GM18868 (cell line): ENCODE measurements at regions not wholly inside any gene's neighbourhood (a gene's known extent, or its start where the extent isn't known, plus 50 kb on each side); places are given as distances from the start of the nearest gene placed in this dataset.

ENCODE experiments used
- ATAC-seq: cut with Tn5 transposase; IDR thresholded peaks from one replicate; pipeline ENCODE4 v1.9.1; 2021; ENCODE audit warnings: mild to moderate bottlenecking, moderate library complexity; ENCODE audit not compliant: unreplicated experiment

DNA sequence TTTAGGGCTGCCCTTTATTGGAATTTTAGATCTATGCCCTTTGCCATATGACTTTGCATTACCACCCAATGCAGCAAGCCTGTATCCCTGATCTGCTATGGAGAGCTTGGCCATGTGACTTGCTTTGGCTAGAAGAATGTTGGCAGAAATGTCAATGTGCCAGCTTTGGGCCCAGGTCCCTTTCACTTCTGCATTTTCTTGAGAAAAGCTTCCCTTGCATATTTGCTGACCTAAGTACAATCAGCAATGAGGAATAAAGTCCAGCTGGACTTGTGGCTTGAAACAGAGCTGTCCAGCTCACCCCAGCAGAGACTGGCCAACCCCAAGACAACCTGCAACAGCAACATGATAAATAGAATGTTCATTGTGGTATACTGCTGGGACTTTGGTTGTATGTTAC is 135.9 kb downstream of the PAH start:
- ATAC-seq = no peak

GRCh38 chr12:102776041-102776440 is 141.0 kb downstream of the PAH start:
- ATAC-seq = peak; percentile 94

DNA sequence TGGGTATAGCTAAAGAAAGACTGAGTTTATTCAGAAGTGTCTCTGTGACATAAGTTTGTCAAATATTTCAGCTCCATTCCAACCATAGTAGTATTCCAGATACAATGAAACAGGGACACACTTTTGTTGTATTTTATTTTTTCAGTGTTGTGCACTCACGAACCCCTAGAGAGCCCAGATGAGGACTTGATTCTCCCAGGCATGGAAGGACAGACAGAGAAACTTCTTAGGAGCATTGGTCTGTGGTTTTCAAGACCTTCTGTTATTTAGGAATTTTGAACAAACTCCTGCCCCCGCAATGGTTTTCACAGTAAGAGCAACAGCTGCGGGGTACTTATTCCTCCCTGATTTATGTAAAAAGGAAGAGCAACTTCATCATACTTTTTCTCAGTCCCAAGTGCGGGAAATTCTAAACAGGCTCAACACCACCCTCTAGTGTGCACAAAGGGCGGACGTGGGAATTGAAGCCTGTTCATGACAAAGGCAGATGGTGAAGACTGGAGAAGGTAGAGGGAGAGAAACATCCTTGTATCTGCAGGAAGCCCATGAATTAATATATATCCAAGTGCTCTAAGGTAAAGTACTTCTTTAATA is 147.6 kb downstream of the PAH start:
- peak; percentile 90 for ATAC-seq

- ATAC-seq = no peak
These were observed 150.1 kb downstream of the PAH start for GRCh38 chr12:102766961-102767360.

DNA sequence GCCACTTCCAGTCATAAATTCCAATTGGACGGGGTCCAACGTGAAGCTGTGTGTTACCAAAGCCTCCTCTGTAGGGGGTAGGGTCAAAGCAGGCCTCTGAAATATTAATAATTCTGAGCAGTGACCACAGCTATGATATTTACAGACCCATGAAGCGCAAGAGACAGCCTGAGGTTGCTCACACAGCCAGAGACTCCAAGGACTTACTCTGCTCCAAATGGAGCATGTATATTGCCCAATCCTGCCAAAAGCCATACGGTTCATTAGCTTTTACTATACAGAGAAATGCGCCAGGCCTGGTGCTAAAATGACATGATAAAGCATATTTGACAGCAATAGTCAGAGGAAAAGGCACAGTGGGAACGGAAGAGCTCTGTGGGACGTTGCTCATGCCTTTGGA is 151.3 kb downstream of the PAH start:
- ATAC-seq = no peak

- no peak for ATAC-seq
These were observed 153.6 kb downstream of the PAH start for GRCh38 chr12:102763471-102763870.

GRCh38 chr12:102763061-102763460 is 154.0 kb downstream of the PAH start:
- ATAC-seq = no peak

DNA sequence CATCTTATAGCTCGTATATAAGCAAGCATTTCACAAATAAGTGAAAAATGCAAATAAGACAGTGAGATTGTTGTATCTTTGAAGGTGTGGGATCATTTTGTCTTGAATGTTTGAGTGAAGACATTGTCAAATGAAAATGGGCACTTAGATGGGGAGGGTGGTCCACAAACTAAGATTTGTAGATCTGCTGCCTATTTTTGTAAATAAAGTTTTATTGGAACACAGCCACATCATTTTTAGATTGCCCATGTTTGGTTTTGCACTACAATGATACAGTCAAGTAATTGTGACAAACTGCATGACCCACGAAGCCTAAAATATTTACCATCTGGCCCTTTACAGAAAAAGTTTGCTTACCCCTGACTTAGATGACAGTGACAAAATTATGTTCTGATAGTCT is 156.7 kb downstream of the PAH start:
- ATAC-seq = no peak

GRCh38 chr12:102759466-102759865 is 157.6 kb downstream of the PAH start:
- ATAC-seq = no peak

GRCh38 chr12:102757882-102758226 is 159.2 kb downstream of the PAH start:
- ATAC-seq = no peak

GRCh38 chr12:102757154-102757881 is 159.7 kb downstream of the PAH start:
- no peak for ATAC-seq

- no peak for ATAC-seq
These were observed 160.5 kb downstream of the PAH start for GRCh38 chr12:102756530-102756929.

GRCh38 chr12:102755266-102755665 is 161.8 kb downstream of the PAH start:
- ATAC-seq = no peak

DNA sequence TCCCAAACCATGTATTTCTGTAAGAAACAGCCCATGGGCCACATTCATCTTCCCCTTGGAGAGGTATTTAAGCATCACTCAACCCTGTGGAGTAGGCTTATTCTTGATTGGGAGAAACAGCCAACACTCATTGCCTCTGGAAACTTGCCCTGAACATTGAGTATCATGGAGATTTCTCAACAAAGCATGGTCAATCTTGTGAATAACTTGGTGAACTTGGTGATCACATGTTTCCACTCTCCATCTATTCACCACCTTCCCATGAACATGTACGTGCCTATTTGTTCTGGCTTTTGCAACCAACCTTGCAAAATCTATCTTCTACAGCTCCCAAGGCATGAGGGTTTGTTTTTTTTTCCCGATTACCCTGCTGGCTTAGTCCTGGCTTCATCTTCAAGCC is 163.2 kb downstream of the PAH start:
- ATAC-seq = no peak

DNA sequence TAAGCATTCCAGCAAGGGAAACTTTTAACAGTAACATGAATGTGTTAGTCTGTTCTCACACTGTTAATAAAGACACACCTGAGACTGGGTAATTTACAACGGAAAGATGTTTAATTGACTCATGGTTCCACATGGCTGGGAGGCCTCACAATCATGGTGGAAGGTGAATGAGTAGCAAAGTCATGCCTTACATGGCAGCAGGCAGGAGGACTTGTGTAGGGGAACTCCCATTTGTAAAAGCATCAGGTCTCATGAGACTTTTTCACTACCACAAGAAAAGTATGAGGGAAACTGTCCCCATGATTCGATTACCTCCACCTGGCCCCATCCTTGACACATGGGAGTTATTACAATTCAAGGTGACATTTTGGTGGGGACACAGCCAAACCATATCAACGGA is 168.3 kb downstream of the PAH start:
- peak; percentile 51 for ATAC-seq

DNA sequence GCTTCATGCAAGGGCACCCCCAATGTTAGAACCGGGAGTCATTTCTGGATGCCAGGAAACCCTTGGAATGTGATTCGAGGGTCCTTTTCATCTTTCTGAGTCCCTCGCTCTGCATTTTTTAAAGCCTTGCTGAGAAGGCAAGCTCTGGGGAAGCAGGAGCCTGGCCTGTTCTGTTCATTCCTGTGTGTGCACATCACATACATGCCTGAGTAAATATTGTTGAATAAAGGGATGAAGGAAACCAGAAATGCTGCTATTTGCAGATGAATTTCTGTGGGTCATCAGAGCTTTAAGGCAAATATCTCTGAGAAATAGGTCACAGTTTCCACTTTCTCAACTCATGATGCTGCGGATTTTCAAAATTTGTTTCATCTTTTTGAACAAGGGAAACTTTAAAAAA is 170.1 kb downstream of the PAH start:
- no peak for ATAC-seq

GRCh38 chr12:102745971-102746600 is 171.0 kb downstream of the PAH start:
- no peak for ATAC-seq

GRCh38 chr12:102741196-102741595 is 175.8 kb downstream of the PAH start:
- no peak for ATAC-seq

GRCh38 chr12:102740141-102740955 is 176.7 kb downstream of the PAH start:
- no peak for ATAC-seq

DNA sequence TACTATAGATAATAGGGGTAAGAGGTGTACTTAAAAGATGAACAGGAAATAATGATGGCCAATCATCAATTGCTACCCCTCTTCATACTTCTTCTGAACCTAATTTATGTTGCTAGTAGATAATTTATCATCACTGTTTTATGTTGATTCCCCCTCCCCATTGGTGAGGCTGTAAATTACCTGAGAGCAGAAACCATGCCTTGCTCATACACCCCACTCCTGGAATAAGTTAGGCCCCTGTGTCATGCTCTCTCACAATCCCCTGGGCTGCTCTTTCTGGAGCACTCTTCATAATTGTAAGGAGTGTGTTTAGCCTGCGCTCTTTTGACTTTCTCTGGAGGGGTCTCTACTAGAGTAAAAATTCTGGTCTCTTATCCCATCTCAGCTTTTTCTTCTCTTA is 180.7 kb downstream of the PAH start:
- no peak for ATAC-seq

GRCh38 chr12:102735104-102735503 is 181.9 kb downstream of the PAH start:
- ATAC-seq = peak; percentile 95

- ATAC-seq = no peak
These were observed 186.0 kb downstream of the PAH start for GRCh38 chr12:102730996-102731395.
